Trophoblast cell (in vitro differentiated cells and primary cell): ENCODE measurements at regions not wholly inside any gene's neighbourhood (a gene's known extent, or its start where the extent isn't known, plus 50 kb on each side); places are given as distances from the start of the nearest gene placed in this dataset.

Experiments
- DNase-seq, 2 donors: peaks; one replicate each; pipeline ENCODE4 v3.0.0-alpha.2; 2016
- H2AFZ ChIP-seq: 2 replicates; pipeline ENCODE4 v1.6.1; 2013; ENCODE audit warnings: low read length, moderate library complexity, mild to moderate bottlenecking; ENCODE audit not compliant: insufficient read depth, poor library complexity
- H2AK5ac ChIP-seq: 2 replicates; pipeline ENCODE4 v1.6.1; 2013; ENCODE audit warnings: mild to moderate bottlenecking, low read length
- H2BK120ac ChIP-seq: 2 replicates; pipeline ENCODE4 v1.6.1; 2013; ENCODE audit warnings: low read length, mild to moderate bottlenecking, moderate library complexity; ENCODE audit not compliant: insufficient read depth, poor library complexity
- H2BK12ac ChIP-seq: 2 replicates; pipeline ENCODE4 v1.6.1; 2013; ENCODE audit warnings: mild to moderate bottlenecking, low read length, moderate library complexity
- H2BK5ac ChIP-seq: 2 replicates; pipeline ENCODE4 v1.6.1; 2013; ENCODE audit warnings: low read length, low read depth, moderate library complexity, mild to moderate bottlenecking; ENCODE audit not compliant: poor library complexity
- H3K14ac ChIP-seq: 2 replicates; pipeline ENCODE4 v1.6.1; 2013; ENCODE audit warnings: mild to moderate bottlenecking, low read length
- H3K18ac ChIP-seq: 2 replicates; pipeline ENCODE4 v1.6.1; 2013; ENCODE audit warnings: mild to moderate bottlenecking, low read length
- H3K23ac ChIP-seq: 2 replicates; pipeline ENCODE4 v1.6.1; 2013; ENCODE audit warnings: low read length
- H3K27ac ChIP-seq: 2 replicates; pipeline ENCODE4 v1.5.1; 2013; ENCODE audit warnings: low read depth, mild to moderate bottlenecking, inconsistent platforms, low read length, moderate library complexity
- H3K27me3 ChIP-seq: 2 replicates; pipeline ENCODE4 v1.6.1; 2013; ENCODE audit warnings: inconsistent platforms, mild to moderate bottlenecking, low read length, moderate library complexity; ENCODE audit not compliant: insufficient read depth
- H3K36me3 ChIP-seq, 2 experiments: 1 replicate in 1 of 2; 2 replicates in 1 of 2; pipeline ENCODE4 v1.6.1; 2013; ENCODE audit warnings: low read length in 2 of 2, mild to moderate bottlenecking in 2 of 2, moderate library complexity in 1 of 2; ENCODE audit not compliant: insufficient read depth in 2 of 2, control insufficient read depth in 1 of 2
- H3K4ac ChIP-seq: 2 replicates; pipeline ENCODE4 v1.6.1; 2013; ENCODE audit warnings: low read depth, mild to moderate bottlenecking, low read length, moderate library complexity
- H3K4me1 ChIP-seq, 2 experiments: 1 replicate in 1 of 2; 2 replicates in 1 of 2; pipeline ENCODE4 v1.6.1; 2013; ENCODE audit warnings: low read length in 2 of 2, mild to moderate bottlenecking in 2 of 2, moderate library complexity in 1 of 2; ENCODE audit not compliant: insufficient read depth in 2 of 2, control insufficient read depth in 1 of 2
- H3K4me2 ChIP-seq: 2 replicates; pipeline ENCODE4 v1.6.1; 2013; ENCODE audit warnings: inconsistent platforms, mild to moderate bottlenecking, low read length, moderate library complexity
- H3K4me3 ChIP-seq: 2 replicates; pipeline ENCODE4 v1.5.1; 2013; ENCODE audit warnings: mild to moderate bottlenecking, low read depth, low read length, inconsistent platforms
- H3K79me1 ChIP-seq: one replicate; pipeline ENCODE4 v1.6.1; 2013; ENCODE audit warnings: low read length
- H3K79me2 ChIP-seq: 2 replicates; pipeline ENCODE4 v1.6.1; 2013; ENCODE audit warnings: low read length, mild to moderate bottlenecking; ENCODE audit not compliant: control insufficient read depth, insufficient read depth, poor library complexity
- H3K9ac ChIP-seq: 2 replicates; pipeline ENCODE4 v1.6.1; 2013; ENCODE audit warnings: mild to moderate bottlenecking, low read length
- H3K9me3 ChIP-seq: 2 replicates; pipeline ENCODE4 v1.6.1; 2013; ENCODE audit warnings: low read depth, mild to moderate bottlenecking, control low read depth, inconsistent platforms, low read length; ENCODE audit not compliant: insufficient read depth
- H4K12ac ChIP-seq: 2 replicates; pipeline ENCODE4 v1.6.1; 2013; ENCODE audit warnings: low read depth, mild to moderate bottlenecking, low read length, moderate library complexity
- H4K8ac ChIP-seq: 2 replicates; pipeline ENCODE4 v1.6.1; 2013; ENCODE audit warnings: low read depth, mild to moderate bottlenecking, low read length, moderate library complexity
- H4K91ac ChIP-seq: one replicate; pipeline ENCODE4 v1.6.1; 2013; ENCODE audit warnings: low read depth, mild to moderate bottlenecking, low read length, moderate library complexity
- WGBS: extraction: QIAGEN DNeasy Blood & Tissue Kit; methylation state at CpG from one replicate; pipeline ENCODE4 v1.1.7; 2013; ENCODE audit warnings: missing lambda C conversion rate; ENCODE audit not compliant: insufficient read length, insufficient coverage; ENCODE audit errors: extremely low coverage; 5-methylcytosine and 5-hydroxymethylcytosine counted together

GRCh38 chr17:56096026-56096810 lies 57.1 kb upstream of the ANKFN1 start:
- WGBS = no CpG with 5 or more reads among the region's 3 CpGs
- no peaks in the 10 kb centered on the region for H3K36me3 ChIP-seq
- no peak overlapping the region for H3K18ac ChIP-seq
- H3K23ac ChIP-seq = no peak overlapping the region
- H3K4me3 ChIP-seq = no peak overlapping the region
- H4K8ac ChIP-seq = no peak overlapping the region
- H4K91ac ChIP-seq = no peak overlapping the region
- H2AFZ ChIP-seq = no peak overlapping the region
- no peak overlapping the region for H2BK120ac ChIP-seq
- no peak overlapping the region for H3K9ac ChIP-seq
- no peaks in the 10 kb centered on the region for H3K27me3 ChIP-seq
- H2BK5ac ChIP-seq = no peak overlapping the region
- H3K9me3 ChIP-seq = no peaks in the 10 kb centered on the region
- H3K27ac ChIP-seq = no peak overlapping the region
- no peak overlapping the region for H2BK12ac ChIP-seq
- no peak for DNase-seq
- H3K14ac ChIP-seq = no peak overlapping the region
- no peak overlapping the region for H4K12ac ChIP-seq
- H2AK5ac ChIP-seq = no peak overlapping the region
- H3K4me1 ChIP-seq = no peaks in the 10 kb centered on the region
- H3K4ac ChIP-seq = no peak overlapping the region
- no peaks in the 10 kb centered on the region for H3K79me2 ChIP-seq
- H3K4me2 ChIP-seq = no peak overlapping the region
- no peaks in the 10 kb centered on the region for H3K79me1 ChIP-seq

GRCh38 chr17:56098746-56099145 lies 54.5 kb upstream of the ANKFN1 start:
- H3K36me3 ChIP-seq = no peaks in the 10 kb centered on the region
- no peak overlapping the region for H2BK12ac ChIP-seq
- H3K4ac ChIP-seq = no peak overlapping the region
- no peak overlapping the region for H2AFZ ChIP-seq
- no peaks in the 10 kb centered on the region for H3K9me3 ChIP-seq
- H4K8ac ChIP-seq = no peak overlapping the region
- no peak overlapping the region for H2BK120ac ChIP-seq
- no peak overlapping the region for H4K12ac ChIP-seq
- H3K9ac ChIP-seq = no peak overlapping the region
- H3K4me2 ChIP-seq = no peak overlapping the region
- H3K79me1 ChIP-seq = no peaks in the 10 kb centered on the region
- H3K27ac ChIP-seq = no peak overlapping the region
- no peak overlapping the region for H3K4me3 ChIP-seq
- H3K14ac ChIP-seq = no peak overlapping the region
- H2AK5ac ChIP-seq = no peak overlapping the region
- H3K4me1 ChIP-seq = no peaks in the 10 kb centered on the region
- WGBS = no CpG with 5 or more reads among the region's 4 CpGs
- no peak overlapping the region for H3K23ac ChIP-seq
- H3K27me3 ChIP-seq = no peaks in the 10 kb centered on the region
- DNase-seq = no peak
- no peak overlapping the region for H2BK5ac ChIP-seq
- no peak overlapping the region for H4K91ac ChIP-seq
- H3K79me2 ChIP-seq = no peaks in the 10 kb centered on the region
- H3K18ac ChIP-seq = no peak overlapping the region

GRCh38 chr17:56099649-56100048 lies 53.6 kb upstream of the ANKFN1 start:
- no peak overlapping the region for H4K12ac ChIP-seq
- no peak overlapping the region for H4K8ac ChIP-seq
- H3K27ac ChIP-seq = no peak overlapping the region
- H2AK5ac ChIP-seq = no peak overlapping the region
- H2AFZ ChIP-seq = no peak overlapping the region
- no peaks in the 10 kb centered on the region for H3K79me1 ChIP-seq
- H2BK5ac ChIP-seq = no peak overlapping the region
- H3K14ac ChIP-seq = no peak overlapping the region
- H3K4me2 ChIP-seq = no peak overlapping the region
- no peaks in the 10 kb centered on the region for H3K36me3 ChIP-seq
- no peaks in the 10 kb centered on the region for H3K9me3 ChIP-seq
- no peak overlapping the region for H3K4me3 ChIP-seq
- H3K4me1 ChIP-seq = no peaks in the 10 kb centered on the region
- H4K91ac ChIP-seq = no peak overlapping the region
- no peak overlapping the region for H3K18ac ChIP-seq
- H3K23ac ChIP-seq = no peak overlapping the region
- no peaks in the 10 kb centered on the region for H3K79me2 ChIP-seq
- H2BK120ac ChIP-seq = no peak overlapping the region
- H3K27me3 ChIP-seq = no peaks in the 10 kb centered on the region
- no CpG with 5 or more reads among the region's 5 CpGs for WGBS
- no peak overlapping the region for H3K9ac ChIP-seq
- no peak overlapping the region for H3K4ac ChIP-seq
- H2BK12ac ChIP-seq = no peak overlapping the region
- DNase-seq = no peak
